Stimulated activated naive CD4-positive, alpha-beta T cell (primary cell): ENCODE measurements at regions not wholly inside any gene's neighbourhood (a gene's known extent, or its start where the extent isn't known, plus 50 kb on each side); places are given as distances from the start of the nearest gene placed in this dataset.
"Not testable (repeated sequence)": the region's sequence is repeated elsewhere in the genome, so short reads cannot be mapped to it uniquely, and the experiment has no call there.

Experiments
- DNase-seq, 6 experiments: peaks; one replicate each; lab custom pipeline; 2025; lab: John Stamatoyannopoulos, UW

DNA sequence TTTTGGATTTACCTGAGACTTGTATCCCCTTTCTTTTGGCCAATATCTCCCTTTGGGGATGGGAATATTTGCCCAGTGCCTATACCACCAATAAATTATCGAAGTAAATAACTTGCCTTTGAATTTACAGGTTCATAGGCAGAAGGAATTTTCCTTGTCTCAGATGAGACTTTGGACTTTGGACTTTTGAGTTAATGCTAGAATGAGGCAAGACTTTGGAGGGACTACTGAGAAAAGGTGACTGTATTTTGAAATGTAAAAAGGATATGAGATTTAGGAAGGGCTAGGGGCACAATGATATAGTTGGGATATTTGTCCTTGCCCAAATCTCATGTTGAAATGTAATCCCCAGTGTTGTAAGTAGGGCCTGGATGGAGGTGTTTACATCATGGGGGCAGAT, 384.5 kb upstream of the GHITM start:
- DNase-seq: no peak

DNA sequence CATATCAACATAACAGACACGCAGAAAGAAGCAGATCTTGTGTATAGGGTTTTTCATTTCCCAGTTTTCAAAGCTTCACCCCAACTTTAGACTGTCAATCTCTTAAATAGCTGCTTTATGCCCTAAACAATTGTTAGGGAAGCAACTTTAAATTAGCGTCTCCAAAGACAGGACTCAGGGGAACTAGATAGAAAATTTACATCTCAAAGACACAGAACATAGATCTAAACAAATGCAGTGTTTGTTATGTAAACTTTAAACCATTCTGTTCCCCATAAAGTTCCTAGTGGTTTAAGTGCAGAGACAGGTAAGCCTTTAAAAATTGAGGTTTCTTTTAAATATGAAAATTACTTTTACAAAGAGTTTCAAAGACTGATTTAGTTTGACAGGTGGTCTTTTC, 379.2 kb upstream of the GHITM start:
- DNase-seq: no peak

DNA sequence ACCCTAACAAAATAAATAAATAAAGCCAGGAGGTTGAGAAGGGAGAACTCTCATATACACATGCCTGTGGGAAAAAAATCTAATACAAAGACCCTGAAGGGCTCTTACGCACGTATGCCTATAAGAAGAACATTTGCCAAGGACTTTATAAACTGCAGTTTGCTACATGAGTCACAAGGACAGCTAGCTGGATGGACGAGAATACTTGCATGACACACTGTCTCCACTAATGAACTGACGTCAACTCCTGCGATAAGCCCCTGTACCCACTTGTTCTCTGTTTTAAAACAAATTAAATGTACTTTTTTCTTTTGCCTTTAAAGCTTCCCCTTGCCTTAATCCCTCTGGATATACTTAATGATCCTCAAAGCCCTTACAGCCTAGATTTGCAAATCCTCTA, 374.6 kb upstream of the GHITM start:
- DNase-seq: no peak

DNA sequence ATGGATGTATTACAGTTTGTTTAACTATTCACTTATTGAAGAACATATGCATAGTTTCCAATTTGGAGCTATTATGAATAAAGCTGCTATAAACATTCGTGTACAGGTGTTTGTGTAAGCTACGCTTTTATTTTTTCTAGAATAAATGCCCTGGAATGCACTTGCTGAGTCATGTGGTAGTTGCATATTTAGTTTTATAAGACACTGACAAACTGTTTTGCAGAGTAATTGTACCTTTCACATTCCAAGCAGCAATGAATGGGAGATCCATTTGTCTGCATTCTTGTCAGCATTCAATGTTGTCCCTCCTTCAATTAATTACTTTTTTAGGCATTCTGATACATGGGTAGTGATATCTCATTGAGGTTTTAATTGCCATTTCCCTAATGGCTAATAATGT, 373.6 kb upstream of the GHITM start:
- no peak for DNase-seq

DNA sequence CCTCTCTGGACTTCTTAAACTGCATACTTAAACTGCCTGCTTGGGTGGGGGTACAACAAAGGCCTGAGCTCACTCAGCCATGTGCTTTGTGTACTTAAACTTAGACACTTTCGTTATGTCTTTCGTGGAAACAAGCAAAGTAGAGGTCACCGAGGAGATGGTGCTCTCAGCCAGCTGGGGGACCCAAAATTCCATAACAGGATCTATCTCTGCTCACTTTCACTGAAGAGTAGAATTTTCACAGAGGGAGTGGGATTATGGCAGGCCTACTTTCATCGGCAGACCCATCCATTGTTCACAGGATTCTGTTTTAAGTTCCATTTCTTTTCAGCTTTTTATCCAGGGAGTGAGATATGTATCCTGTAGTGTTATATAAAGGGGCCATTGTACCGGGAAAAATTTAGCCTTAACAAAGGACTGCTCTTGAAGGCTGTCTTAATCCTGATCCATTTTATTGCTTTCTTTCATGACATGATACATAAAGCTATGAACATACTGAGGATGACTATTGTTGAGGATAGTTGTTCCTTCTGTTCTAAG, 370.0 kb upstream of the GHITM start:
- no peak for DNase-seq

DNA sequence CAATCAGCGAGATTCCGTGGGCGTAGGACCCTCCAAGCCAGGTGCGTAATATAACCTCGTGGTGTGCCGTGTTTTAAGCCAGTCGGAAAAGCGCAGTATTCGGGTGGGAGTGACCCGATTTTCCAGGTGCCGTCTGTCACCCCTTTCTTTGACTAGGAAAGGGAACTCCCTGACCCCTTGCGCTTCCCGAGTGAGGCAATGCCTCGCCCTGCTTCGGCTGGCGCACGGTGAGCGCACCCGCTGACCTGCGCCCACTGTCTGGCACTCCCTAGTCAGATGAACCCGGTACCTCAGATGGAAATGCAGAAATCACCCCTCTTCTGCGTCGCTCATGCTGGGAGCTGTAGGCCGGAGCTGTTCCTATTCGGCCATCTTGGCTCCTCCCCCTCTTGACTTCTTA, 352.6 kb upstream of the GHITM start:
- DNase-seq: not testable (repeated sequence)

DNA sequence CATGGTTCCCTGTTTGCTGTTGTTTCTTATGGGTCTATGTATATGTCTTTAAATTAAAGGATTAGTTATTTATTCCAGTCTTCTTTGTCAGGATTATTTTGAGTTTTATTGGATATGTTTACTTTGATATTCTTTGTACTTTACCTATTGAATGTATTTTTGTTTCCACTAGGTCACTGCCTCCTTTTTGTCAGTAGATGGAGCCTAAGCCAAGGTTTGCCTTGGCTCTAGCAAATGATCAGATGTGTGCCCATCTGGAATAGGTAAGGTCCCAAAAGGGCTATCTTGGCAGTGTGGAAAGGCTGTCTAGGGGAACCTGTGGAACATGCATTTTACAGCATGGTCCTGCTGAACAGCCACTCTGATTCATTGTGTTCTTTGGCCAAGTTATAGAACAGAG, 337.3 kb upstream of the GHITM start:
- no peak for DNase-seq

DNA sequence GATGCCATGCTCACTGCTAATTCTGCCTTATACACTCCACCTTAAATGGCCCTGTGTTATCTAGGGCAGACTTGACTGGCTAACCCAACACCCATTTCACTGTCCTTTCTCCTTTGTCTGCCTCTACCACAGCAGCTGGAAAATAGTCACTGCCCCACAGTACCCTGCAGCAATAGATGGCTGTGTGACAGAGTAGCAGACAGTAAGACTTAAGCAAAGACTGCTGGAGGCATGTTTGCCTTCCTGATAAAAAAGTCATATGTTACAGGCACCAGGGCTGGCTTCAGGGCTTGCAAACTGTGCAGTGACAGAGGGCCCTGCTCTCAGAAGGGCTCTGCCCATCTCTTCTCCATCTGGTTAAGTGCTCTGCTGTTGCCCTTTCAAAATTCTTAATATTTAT, 332.6 kb upstream of the GHITM start:
- DNase-seq: no peak

DNA sequence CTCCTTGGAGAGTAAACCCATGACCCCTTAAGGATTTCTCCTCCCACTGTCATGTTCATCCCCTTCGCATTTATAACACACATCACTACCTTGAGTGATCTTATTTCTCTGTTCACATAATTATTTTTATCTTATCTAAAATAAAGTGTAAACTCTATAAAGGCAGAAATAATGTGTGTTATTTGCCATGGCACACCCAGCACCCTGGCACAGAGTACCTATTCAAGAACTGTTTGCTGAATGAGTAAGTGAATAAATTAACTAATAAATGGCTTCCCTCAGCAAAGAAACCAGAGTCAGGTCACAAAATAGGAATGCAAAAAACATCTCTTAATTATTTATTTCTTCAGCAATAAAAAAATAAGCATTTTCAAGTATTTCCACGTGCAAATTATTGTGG, 330.3 kb upstream of the GHITM start:
- no peak for DNase-seq

DNA sequence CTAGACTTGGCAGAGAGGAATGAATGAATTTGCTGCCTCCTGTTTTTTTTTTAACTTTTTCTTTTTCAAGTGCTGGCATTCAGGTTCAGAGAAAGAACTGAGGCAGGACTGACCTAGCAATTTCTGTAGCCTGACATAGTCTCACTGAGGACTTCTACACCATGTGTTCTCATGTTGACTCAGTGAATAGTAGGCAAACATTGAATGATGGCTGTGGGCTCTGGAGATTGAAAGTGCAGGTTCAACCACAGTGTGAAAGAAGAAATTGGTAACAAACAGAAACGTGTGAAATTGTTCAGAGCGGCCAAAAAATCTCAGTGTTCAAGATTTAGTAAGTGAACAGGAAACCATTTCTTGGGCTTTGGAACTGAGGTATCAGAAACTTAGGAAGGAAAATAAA, 322.4 kb upstream of the GHITM start:
- no peak for DNase-seq

DNA sequence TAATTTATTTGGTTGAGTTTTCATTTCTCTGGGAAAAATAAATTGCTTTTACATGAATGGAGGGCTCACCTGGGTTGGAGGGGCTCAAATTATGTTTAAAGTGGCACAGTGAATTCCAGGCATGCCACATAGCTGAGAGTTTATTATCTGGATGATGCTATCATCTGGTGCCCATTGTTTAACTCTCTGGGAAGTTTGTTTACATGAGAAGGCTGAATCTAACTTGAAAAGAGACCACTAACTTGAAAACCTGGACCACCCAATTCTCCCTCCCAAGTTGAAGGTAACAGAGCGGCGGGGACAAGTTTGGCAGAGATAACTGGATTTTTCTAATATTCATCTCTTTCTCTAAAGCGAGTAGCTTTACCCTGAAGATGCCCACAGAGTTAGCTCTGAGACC, 321.5 kb upstream of the GHITM start:
- no peak for DNase-seq

DNA sequence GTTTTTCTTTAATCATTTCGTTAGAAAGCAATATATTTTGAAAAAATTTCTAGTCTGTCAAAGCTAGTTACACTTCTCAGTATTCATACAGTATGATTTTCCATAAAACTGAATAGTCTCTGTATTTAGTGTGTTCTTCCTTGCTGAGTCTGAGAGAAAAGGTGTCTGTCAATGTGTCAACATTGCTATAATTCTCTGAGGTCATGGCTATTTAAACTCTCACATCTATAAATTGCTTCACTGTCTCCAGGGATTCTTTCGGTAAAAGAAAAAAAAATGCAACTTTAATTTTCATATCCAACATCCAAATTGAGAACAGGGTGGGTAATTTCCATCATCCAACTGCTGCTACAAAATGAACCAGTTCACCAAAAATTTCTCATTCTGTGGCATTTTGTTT, 319.7 kb upstream of the GHITM start:
- no peak for DNase-seq

DNA sequence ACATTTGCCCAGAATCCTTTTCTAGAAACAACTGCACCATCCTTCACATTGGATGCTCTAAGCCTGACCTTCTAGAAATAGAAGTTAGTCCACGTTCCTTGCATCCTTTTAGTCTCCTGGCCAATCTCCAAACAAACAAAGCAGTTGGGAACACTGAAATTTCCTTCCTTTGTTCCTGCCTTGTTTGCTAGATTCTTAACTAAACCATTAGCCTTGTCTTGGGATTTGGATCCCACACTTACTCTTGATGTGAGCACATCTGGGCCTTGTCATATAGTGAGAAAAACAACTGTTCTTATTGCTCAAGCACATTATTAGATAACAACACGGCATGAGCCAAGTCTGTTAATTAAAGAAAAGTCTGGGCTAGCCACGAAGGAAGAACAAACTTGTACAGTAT, 319.3 kb upstream of the GHITM start:
- no peak for DNase-seq

DNA sequence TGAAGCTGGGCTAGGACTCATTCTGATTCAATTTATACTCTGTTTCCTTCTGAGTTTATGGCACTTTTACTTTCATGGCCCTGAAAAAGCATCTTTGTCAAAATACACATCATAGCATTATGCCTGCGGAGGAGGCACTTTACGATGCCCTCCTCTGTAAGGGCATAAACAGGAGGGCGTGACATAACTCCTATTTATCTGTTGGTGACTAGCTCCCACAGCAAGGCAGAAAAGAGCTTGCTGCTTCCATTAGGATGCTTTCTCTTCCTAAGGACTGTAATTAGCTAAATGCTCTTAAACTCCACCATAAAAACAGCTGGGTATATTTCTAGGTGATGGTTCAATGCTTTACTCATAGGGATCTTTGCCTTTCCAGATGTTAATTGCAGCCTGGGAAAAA, 315.2 kb upstream of the GHITM start:
- no peak for DNase-seq

DNA sequence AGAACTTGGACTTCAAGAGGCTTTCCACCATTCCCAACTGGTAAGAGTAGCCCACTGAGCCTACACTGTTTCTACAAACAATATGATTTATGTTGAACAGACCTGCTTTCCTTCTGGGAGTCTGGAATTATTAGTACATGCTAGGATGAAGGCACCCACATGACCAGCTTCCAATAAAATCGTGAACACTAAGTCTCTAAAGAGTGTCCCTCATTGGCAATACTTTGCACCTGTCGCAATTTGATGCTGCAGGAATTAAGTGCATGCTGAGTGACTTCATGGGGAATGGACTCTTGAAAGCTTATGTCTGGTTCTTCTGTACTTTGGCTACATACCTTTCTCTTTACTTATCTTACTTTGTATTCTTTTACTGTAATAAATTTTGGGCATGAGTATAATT, 305.2 kb upstream of the GHITM start:
- DNase-seq: no peak

DNA sequence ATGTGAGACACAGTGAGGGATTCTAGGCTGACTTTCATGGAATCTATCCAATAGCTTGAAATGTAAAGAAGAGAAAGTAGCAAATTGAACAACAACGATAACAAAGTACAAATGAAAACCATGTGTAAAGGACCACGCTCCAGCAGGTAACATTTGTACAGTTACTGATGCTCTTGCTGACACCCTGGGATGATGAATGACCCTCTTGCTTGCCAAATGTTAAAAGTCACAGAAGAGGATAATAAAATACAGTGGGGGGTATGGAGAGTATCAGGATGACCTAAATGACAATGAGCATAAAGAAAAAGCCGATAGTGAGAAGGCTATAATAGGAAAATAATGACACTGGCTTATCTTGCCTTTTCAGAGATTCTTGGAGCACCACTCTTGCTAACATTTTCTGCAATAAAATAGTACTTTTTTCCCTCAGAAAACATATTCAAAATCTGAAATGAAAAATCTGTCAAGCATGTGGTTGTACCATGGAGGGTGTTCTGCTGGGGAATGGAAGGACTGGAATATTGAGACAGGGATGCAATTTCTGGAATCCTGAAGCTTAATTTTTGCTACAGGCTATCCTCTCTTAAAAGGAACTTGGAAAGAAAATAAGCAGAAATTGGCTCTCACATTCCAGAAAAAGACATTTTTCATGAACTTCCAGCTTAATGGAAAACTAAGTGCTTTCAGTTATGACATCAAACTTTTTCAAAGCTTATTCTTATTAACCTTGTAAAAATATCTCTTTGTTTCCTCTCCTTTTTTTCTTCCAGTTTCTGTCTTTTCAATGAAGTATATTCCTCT, 303.2 kb upstream of the GHITM start:
- DNase-seq: no peak

DNA sequence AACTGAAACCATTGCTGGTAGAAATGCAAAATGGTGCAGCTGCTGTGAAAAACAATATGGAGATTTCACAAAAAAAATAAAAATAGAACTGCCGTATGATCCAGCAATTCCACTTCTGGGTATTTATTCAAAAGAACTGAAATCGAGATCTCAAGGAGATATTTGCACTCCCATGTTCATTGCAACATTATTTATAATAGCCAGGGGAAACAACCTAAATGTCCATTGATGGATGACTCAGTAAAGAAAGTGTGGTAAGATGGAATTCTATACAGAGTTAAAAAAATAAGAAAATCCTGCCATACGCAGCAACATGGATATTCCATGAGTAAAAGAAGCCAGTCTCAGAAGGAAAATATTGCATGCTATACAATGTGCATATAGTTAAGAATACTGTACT, 290.6 kb upstream of the GHITM start:
- no peak for DNase-seq

DNA sequence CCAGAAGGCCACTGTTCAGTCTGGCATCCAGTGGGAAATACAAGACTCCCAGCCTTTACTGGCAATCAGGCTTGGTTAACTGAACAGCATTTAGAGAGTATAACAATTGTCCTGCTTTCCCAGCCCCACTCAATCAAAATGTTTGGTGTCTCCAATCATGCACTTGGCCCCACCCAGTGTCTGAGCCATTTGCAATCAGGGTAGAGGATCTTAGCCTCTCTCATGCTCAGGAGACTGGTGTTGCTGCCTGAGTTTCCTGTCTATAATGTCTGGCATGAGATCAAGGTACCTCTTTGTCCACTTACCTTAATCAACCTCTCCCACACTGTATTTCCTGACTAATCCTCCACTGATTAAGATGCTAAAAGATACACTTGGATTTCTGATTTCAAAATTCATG, 290.2 kb upstream of the GHITM start:
- DNase-seq: no peak

DNA sequence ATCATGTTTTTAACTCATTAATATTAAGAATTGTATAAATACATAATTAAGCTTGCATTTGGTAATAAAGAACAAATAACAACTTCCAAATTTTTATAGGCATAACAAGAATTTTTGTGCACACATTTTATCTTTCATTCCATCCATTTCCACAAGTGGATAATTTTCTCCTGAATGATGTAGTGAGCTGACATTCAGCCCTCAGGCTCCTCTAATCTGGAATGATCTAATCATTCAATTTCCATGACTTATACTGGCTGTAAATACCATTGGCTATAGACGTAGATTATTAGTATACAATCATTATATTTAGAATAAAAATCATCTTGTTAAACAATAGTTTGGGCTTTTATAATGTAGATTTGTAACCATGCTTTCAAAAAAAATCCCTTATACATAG, 287.2 kb upstream of the GHITM start:
- DNase-seq: no peak

DNA sequence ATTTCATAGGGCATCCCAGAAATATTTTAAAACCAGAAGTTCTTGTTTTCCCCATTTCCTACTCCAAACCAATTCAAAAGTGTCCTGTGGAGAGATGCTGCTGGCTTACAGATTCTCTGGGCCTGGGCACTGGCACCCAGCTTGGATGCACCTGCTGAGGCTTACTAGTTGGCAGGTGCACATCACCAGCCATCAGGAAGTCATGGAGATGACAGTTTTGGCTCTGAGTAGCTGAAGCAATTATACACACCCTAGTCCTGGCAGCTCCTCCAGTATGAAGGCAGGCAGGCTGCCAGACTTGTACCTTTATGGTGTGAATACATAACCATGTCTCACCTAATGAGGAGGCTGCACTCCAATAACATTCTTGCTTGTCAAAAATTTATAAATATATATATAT, 276.6 kb upstream of the GHITM start:
- no peak for DNase-seq

DNA sequence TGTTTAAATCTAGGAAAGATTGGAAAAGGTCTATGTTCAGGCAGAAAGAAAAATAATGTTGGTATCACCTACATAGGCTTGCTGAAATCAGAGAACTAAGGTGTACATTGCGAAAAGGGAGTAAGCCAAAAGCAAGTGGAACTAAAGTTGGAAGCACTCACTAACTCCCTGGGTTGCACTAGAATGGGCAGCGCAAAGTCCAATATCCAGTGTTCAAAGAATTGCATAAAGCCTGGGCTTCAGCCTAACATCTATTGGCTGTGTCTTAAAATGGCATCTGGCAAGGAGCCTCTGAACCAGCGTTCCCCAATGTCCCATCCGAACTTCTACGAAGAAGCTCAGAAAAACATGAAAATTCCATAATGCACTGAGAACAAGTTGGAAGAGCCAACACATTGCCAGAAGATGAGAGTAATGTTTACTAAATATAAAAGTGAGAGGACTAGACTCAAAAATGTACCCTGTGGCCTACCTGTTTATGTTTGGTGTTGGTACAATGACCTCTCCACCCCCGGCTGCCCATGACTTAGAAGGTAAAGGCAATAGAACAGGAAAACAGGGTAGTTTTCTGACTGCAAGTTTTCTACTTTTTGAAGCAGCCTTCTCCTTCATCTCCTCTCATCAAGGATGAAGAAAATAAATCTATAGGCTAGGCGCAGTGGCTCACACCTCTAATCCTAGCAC, 275.9 kb upstream of the GHITM start:
- DNase-seq: no peak

DNA sequence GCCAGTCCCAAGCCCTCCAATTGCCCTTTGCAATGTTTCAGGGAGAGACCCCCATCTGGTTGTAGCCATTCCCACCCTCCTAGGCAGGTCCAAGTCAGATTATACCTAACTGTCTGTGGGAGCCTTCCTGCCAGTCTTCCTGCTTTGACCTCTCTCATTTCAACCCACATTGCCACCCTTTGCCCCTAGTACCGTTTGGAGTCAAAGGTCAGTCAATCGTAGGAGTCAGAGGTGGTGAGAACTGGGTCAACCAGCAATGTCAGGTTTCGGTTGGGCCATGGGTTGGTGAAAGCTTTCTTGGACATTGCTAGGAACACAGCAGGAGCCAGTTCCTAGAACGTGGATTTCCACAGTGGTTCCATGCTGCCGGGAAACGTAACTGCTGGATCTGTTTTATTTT, 269.4 kb upstream of the GHITM start:
- no peak for DNase-seq

DNA sequence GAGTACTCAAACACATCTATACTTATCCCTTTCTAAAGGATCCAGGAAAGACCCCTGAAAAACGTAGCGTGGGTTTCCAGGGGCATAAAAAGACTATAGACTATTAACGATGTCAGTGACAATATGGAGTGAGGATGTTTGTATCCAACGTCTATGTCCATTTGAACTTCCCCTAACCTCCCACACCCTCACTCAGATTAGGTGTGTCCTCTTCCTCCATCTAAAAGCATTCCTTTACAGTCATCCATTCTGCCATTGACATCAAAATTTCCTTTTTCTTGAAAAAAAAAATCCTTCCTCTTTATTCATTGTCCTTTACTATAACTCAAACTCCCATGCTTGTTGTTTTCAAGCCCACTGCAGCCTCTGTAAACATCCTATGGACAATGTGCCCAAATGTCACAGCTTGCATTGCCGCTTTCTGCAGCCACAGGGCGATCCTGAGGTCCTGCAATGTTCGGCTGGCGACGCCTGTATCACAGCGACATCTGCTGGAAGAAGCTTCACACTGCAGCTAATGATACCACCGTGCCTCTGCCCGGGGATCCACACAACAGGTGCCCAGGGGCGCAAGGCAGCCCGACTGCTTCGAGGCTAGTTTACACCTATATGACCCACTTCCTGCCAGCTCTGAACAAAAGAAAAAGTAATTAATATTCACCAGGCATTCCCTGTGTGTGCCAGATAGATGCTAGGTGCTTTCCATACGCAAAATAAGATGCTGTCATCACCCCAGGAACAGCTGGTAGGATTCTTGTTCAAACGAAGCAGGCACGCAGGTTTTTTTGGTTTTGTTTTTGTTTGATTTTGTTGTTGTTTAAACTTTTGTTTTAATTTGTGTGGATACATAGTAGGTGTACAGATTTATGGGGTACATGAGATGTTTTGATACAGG, 267.9 kb upstream of the GHITM start:
- peak in 4 of 6 experiments; percentile 5 to 30 (median 12) for DNase-seq
